Endothelial cell of umbilical vein (primary cell): ENCODE measurements at regions not wholly inside any gene's neighbourhood (a gene's known extent, or its start where the extent isn't known, plus 50 kb on each side); places are given as distances from the start of the nearest gene placed in this dataset.

Experiments used
- BruUV-seq: library from RNA; stranded (reverse); fragments of 400-500 nt; replicated peaks from 2 replicates; lab custom pipeline; 2021; lab: Mats Ljungman, UMichigan
- CTCF ChIA-PET: fragments of 300-600, 350-600 bp; sonication (Branson Sonifier 250); formaldehyde crosslinking; loops from one replicate; lab custom pipeline; 2021; ENCODE audit warnings: antibody characterized with exemption, inconsistent platforms; lab: Charles Lee
- POLR2A ChIA-PET: fragments of 300-600, 350-600 bp; sonication (Branson Sonifier 250); formaldehyde crosslinking; loops from one replicate; lab custom pipeline; 2021; ENCODE audit warnings: antibody characterized with exemption, inconsistent platforms; lab: Charles Lee
- DNase-seq: peaks from one replicate; pipeline ENCODE4 v3.0.0-alpha.2; 2011; ENCODE audit warnings: low read depth, low spot score
- FAIRE-seq: peaks from 2 replicates; lab custom pipeline; 2011; peaks lifted over from hg19 to GRCh38; lab: Jason Lieb, UNC
- H2AFZ ChIP-seq: 2 replicates; pipeline ENCODE4 v1.6.0; 2012; ENCODE audit warnings: low read depth, low read length, control low read depth, inconsistent platforms
- H3K27ac ChIP-seq: 2 replicates; pipeline ENCODE4 v1.5.1; 2011; ENCODE audit warnings: low read depth, mild to moderate bottlenecking, control low read depth, low read length, moderate library complexity; ENCODE audit not compliant: insufficient read depth
- H3K27me3 ChIP-seq, 2 experiments: 2 replicates each; pipeline versions ENCODE4 v1.6.0 to v1.6.1; 2011; ENCODE audit warnings: low read length in 2 of 2, mixed read lengths in 1 of 2; ENCODE audit not compliant: control insufficient read depth in 2 of 2, insufficient read depth in 2 of 2
- H3K36me3 ChIP-seq, 2 experiments: 2 replicates in 1 of 2; 3 replicates in 1 of 2; pipeline ENCODE4 v1.5.1; 2011; ENCODE audit warnings: low read length in 2 of 2, mild to moderate bottlenecking in 1 of 2, moderate library complexity in 1 of 2; ENCODE audit not compliant: control insufficient read depth in 2 of 2, insufficient read depth in 2 of 2; ENCODE audit errors: extremely low read depth in 1 of 2
- H3K4me1 ChIP-seq: 3 replicates; pipeline ENCODE4 v1.5.1; 2011; ENCODE audit warnings: mild to moderate bottlenecking, low read length; ENCODE audit not compliant: control insufficient read depth, insufficient read depth; ENCODE audit errors: extremely low read depth
- H3K4me2 ChIP-seq: 2 replicates; pipeline ENCODE4 v1.6.1; 2011; ENCODE audit warnings: low read length, control low read depth, mixed read lengths; ENCODE audit not compliant: insufficient read depth
- H3K4me3 ChIP-seq, 3 experiments: fragments of 200-600 bp in 1 of 3; sonication (generic), shearing (Covaris generic) in 1 of 3; replicated peaks in 1 of 3; 2 replicates each; pipeline ENCODE4 v1.5.1; 2011 to 2016; ENCODE audit warnings: control low read depth in 3 of 3, low read length in 3 of 3, mild to moderate bottlenecking in 2 of 3, inconsistent platforms in 1 of 3, low read depth in 1 of 3, moderate library complexity in 1 of 3; ENCODE audit not compliant: insufficient read depth in 1 of 3
- H3K79me2 ChIP-seq: 2 replicates; pipeline ENCODE4 v1.6.0; 2012; ENCODE audit warnings: low read length, inconsistent platforms; ENCODE audit not compliant: control insufficient read depth, insufficient read depth
- H3K9ac ChIP-seq: replicated peaks from 2 replicates; pipeline ENCODE3; 2011; ENCODE audit warnings: low read length, control low read depth; ENCODE audit not compliant: insufficient read depth; ENCODE audit errors: extremely low read depth
- H3K9me1 ChIP-seq: replicated peaks from 3 replicates; pipeline ENCODE4 v1.6.0; 2011; ENCODE audit warnings: mild to moderate bottlenecking, low read length; ENCODE audit not compliant: control insufficient read depth, insufficient read depth; ENCODE audit errors: extremely low read depth
- H3K9me3 ChIP-seq: replicated peaks from 2 replicates; pipeline ENCODE4 v1.5.1; 2012; ENCODE audit warnings: low read length, inconsistent platforms; ENCODE audit not compliant: control insufficient read depth, insufficient read depth
- H4K20me1 ChIP-seq: replicated peaks from 2 replicates; pipeline ENCODE3; 2011; ENCODE audit warnings: mild to moderate bottlenecking, low read length; ENCODE audit not compliant: control insufficient read depth, insufficient read depth; ENCODE audit errors: extremely low read depth
- CTCF ChIP-seq, 2 donors: IDR thresholded peaks; 1 replicate in 1 of 2; 2 replicates in 1 of 2; pipeline ENCODE4 v1.5.1; 2011; ENCODE audit warnings: low read length in 2 of 2, mild to moderate bottlenecking in 2 of 2, moderate library complexity in 2 of 2, control low read depth in 1 of 2, inconsistent platforms in 1 of 2, low read depth in 1 of 2; ENCODE audit not compliant: insufficient read depth in 1 of 2; ENCODE audit errors: extremely low read depth in 1 of 2
- EZH2 ChIP-seq: IDR thresholded peaks from 2 replicates; pipeline ENCODE4 v1.6.1; 2012; ENCODE audit warnings: borderline replicate concordance, low read depth, mild to moderate bottlenecking, moderate library complexity, low read length, inconsistent platforms; ENCODE audit not compliant: severe bottlenecking
- FOS ChIP-seq: IDR thresholded peaks from 2 replicates; pipeline ENCODE4 v1.6.1; 2011; ENCODE audit warnings: mild to moderate bottlenecking, low read length, moderate library complexity, borderline replicate concordance; ENCODE audit not compliant: insufficient read depth
- GATA2 ChIP-seq: IDR thresholded peaks from 2 replicates; pipeline ENCODE4 v1.7.0; 2011; ENCODE audit warnings: low read depth, mild to moderate bottlenecking, moderate library complexity, mixed read lengths, low read length; ENCODE audit not compliant: insufficient read length, insufficient read depth
- JUN ChIP-seq: IDR thresholded peaks from 2 replicates; pipeline ENCODE4 v1.6.1; 2011; ENCODE audit warnings: borderline replicate concordance, low read depth; ENCODE audit not compliant: insufficient read length, insufficient read depth
- MAX ChIP-seq: IDR thresholded peaks from 2 replicates; pipeline ENCODE4 v1.6.1; 2011; ENCODE audit not compliant: insufficient read depth, insufficient read length
- MYC ChIP-seq: IDR thresholded peaks from one replicate; pipeline ENCODE4 v1.6.1; 2011; ENCODE audit warnings: mild to moderate bottlenecking, low read depth, low read length
- POLR2A ChIP-seq: IDR thresholded peaks from 2 replicates; pipeline ENCODE4 v1.6.1; 2012; ENCODE audit warnings: low read depth, mild to moderate bottlenecking, control low read depth, low read length
- POLR2AphosphoS5 ChIP-seq: IDR thresholded peaks from 2 replicates; pipeline ENCODE4 v1.6.1; 2012; ENCODE audit warnings: low read depth, mild to moderate bottlenecking, control low read depth, low read length, moderate library complexity; ENCODE audit not compliant: insufficient read depth
- dilution Hi-C: fragments of 300-500 bp; cut with MboI; formaldehyde crosslinking; loops from one replicate; pipeline ENCODE4 v1.15.0; 2019; ENCODE audit warnings: low sequenced_read_pairs; ENCODE audit not compliant: extremely low pct_ligation_motif_present
- intact Hi-C: fragments of 100-400 bp; cut with micrococcal nuclease; formaldehyde crosslinking; loops from one replicate; pipeline ENCODE4 v1.10.0; 2022

- Histone ChIP-seq H3K27me3 (no peaks in the 10 kb centered on the region), H4K20me1 (no peaks in the 10 kb centered on the region), H3K9me3 (no peaks in the 10 kb centered on the region), H3K79me2 (no peaks in the 10 kb centered on the region), H3K4me1 (no peaks in the 10 kb centered on the region), H3K4me2 (no peak overlapping the region), H3K4me3 (no peak overlapping the region), H3K9me1 (no peaks in the 10 kb centered on the region), H3K9ac (no peak overlapping the region), H3K36me3 (no peaks in the 10 kb centered on the region), H2AFZ (no peak overlapping the region), H3K27ac (no peak overlapping the region)
- BruUV-seq = no TSS peak
- intact Hi-C loops = no loop called here
- dilution Hi-C loops = no loop called here
- DNase-seq (no peak), FAIRE-seq (no peak)
- POLR2A ChIA-PET = no interaction called here
- CTCF ChIA-PET = no interaction called here
- TF ChIP-seq MAX (no peak), GATA2 (no peak), MYC (no peak), POLR2AphosphoS5 (no peak), JUN (no peak), CTCF (IDR thresholded peaks at IDR 0.05; ENCODE audit: extremely low read depth in 1 of 2, insufficient read depth in 1 of 2, low read depth in 1 of 2, low read length in 2 of 2) (no peak), EZH2 (no peak), FOS (no peak), POLR2A (no peak)
Measured at GRCh38 chr6:147715035-147715434, 206.5 kb downstream of the SAMD5 start.
